Peyer's patch (tissue), 4 donors: ENCODE measurements at regions not wholly inside any gene's neighbourhood (a gene's known extent, or its start where the extent isn't known, plus 50 kb on each side); places are given as distances from the start of the nearest gene placed in this dataset.

Experiments
- DNase-seq, 3 donors: peaks; one replicate each; pipeline ENCODE4 v3.0.0-alpha.2; 2017 to 2019
- H3K27ac ChIP-seq, 4 donors: fragments of 200-600 bp; sonication (generic); one replicate each; pipeline ENCODE4 v1.5.1; 2016 to 2019
- H3K27me3 ChIP-seq, 2 donors: fragments of 200-600 bp; sonication (generic); one replicate each; pipeline ENCODE4 v1.5.1; 2019
- H3K36me3 ChIP-seq, 3 donors: fragments of 200-600 bp; sonication (generic); one replicate each; pipeline ENCODE4 v1.5.1; 2016 to 2019
- H3K4me1 ChIP-seq, 4 donors: fragments of 200-600 bp; sonication (generic); one replicate each; pipeline ENCODE4 v1.5.1; 2016 to 2019
- H3K4me3 ChIP-seq, 4 donors: fragments of 200-600 bp; sonication (generic); 1 replicate in 3 of 4; 2 replicates in 1 of 4; pipeline ENCODE4 v1.5.1; 2016 to 2019; ENCODE audit warnings: mild to moderate bottlenecking in 1 of 4
- H3K9me3 ChIP-seq, 4 donors: fragments of 200-600 bp; sonication (generic); one replicate each; pipeline ENCODE4 v1.5.1; 2016 to 2019; ENCODE audit warnings: mild to moderate bottlenecking in 1 of 4
- POLR2A ChIP-seq, 2 donors: fragments of 450-650 bp; IDR thresholded peaks; one replicate each; pipeline ENCODE4 v1.5.1; 2017; ENCODE audit warnings: antibody characterized with exemption in 2 of 2, mild to moderate bottlenecking in 2 of 2, moderate library complexity in 2 of 2
- TF ChIP-seq, protein P1 (sequence below), 6 experiments: fragments of 450-650 bp in 4 of 6; fragments of 200-600 bp in 2 of 6; sonication (generic) in 1 of 6; IDR thresholded peaks; one replicate each; pipeline ENCODE4 v1.5.1; 2017 to 2019; ENCODE audit warnings: antibody characterized with exemption in 6 of 6, mild to moderate bottlenecking in 3 of 6, moderate library complexity in 1 of 6

DNA sequence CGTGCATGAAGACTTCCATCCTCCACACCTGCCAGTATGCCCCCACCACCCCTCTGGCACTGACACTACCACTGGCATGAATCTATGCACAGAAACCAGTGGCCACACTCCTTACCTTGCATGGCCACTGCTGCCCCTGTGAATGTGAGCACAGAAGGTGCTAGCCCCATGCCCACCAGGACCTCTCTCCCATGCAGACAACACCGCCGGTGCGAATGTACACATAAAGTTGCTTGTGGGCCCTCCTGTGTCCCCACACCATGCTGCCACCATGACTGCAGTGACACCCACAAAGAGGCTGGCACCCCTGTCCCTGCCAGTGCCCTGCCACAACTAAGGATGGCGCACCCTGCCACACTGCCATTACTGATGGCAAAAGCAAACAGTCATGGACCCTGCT lies 289.5 kb upstream of the KCND2 start:
- peaks cover 0 to 5% (median 0%) of the 10 kb centered on the region in 4 donors for H3K9me3 ChIP-seq
- no peak overlapping the region for H3K4me3 ChIP-seq
- no peak overlapping the region for H3K27ac ChIP-seq
- peak in 1 of 3 donors; percentile 31 for DNase-seq
- H3K4me1 ChIP-seq, result no peaks in the 10 kb centered on the region
- TF ChIP-seq POLR2A (IDR thresholded peaks at IDR 0.05), result no peak
- TF ChIP-seq, protein P1, sequence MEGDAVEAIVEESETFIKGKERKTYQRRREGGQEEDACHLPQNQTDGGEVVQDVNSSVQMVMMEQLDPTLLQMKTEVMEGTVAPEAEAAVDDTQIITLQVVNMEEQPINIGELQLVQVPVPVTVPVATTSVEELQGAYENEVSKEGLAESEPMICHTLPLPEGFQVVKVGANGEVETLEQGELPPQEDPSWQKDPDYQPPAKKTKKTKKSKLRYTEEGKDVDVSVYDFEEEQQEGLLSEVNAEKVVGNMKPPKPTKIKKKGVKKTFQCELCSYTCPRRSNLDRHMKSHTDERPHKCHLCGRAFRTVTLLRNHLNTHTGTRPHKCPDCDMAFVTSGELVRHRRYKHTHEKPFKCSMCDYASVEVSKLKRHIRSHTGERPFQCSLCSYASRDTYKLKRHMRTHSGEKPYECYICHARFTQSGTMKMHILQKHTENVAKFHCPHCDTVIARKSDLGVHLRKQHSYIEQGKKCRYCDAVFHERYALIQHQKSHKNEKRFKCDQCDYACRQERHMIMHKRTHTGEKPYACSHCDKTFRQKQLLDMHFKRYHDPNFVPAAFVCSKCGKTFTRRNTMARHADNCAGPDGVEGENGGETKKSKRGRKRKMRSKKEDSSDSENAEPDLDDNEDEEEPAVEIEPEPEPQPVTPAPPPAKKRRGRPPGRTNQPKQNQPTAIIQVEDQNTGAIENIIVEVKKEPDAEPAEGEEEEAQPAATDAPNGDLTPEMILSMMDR (IDR thresholded peaks at IDR 0.05), result no peak
- no peaks in the 10 kb centered on the region for H3K36me3 ChIP-seq
- H3K27me3 ChIP-seq, result no peaks in the 10 kb centered on the region

DNA sequence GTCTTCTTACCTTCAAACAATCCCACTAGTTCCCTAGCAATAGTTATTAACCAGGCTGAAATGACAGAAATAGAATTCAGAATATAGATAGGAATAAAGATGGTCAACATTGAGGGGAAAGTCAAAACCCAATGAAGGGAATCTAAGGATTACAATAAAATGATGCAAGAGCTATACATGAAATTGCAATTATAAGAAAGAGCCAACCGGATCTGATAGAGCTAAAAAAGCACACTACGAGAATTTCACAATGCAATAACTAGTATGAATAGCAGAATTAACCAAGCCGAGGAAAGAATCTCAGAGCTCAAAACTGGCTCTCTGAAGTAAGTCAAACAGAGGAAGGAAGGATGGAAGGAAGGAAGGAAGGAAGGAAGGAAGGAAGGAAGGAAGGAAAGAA lies 288.7 kb upstream of the KCND2 start:
- Histone ChIP-seq H3K4me3 (no peak overlapping the region), H3K27me3 (no peaks in the 10 kb centered on the region), H3K9me3 (peaks cover 0 to 5% (median 0%) of the 10 kb centered on the region in 4 donors), H3K27ac (no peak overlapping the region), H3K36me3 (no peaks in the 10 kb centered on the region), H3K4me1 (no peaks in the 10 kb centered on the region)
- TF ChIP-seq POLR2A (IDR thresholded peaks at IDR 0.05), result no peak
- TF ChIP-seq, protein P1 (IDR thresholded peaks at IDR 0.05), result no peak
- no peak for DNase-seq

DNA sequence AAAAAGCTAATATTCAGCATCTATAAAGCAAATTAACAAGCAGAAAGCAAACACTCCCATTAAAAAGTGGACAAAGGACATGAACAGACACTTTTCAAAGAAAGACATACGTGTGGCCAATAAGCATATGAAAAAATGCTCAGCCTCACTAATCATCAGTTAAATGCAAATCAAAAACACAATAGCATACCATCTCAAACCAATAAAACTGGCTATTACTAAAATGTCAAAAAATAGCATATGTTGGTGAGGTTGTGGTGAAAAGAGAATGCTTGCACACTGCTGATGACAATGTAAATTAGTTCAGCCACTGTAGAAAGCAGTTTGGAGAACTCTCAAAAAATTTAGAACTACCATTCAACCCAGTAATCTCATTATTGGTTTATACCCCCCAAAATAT lies 284.6 kb upstream of the KCND2 start:
- Histone ChIP-seq H3K4me1 (no peaks in the 10 kb centered on the region), H3K27ac (no peak overlapping the region)

DNA sequence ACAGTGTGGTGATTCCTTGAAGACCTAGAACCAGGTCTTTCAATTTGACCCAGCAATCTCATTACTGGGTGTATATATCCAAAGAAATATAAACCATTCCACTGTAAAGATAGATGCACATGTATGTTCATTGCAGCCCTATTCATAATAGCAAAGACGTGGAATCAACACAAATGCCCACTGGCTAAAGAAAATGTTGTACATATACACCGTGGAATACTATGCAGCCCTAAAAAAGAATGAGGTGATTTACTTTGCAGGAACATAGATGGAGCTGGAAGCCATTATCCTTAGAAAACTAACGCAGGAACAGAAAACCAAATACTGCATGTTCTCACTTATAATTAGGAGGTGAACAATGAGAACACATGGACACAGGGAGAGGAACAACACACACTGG lies 278.0 kb upstream of the KCND2 start:
- no peak overlapping the region for H3K4me3 ChIP-seq
- TF ChIP-seq, protein P1 (IDR thresholded peaks at IDR 0.05), result no peak
- no peak for TF ChIP-seq POLR2A (IDR thresholded peaks at IDR 0.05)
- no peak for DNase-seq
- H3K27ac ChIP-seq, result no peak overlapping the region
- H3K27me3 ChIP-seq, result no peaks in the 10 kb centered on the region
- no peaks in the 10 kb centered on the region for H3K9me3 ChIP-seq
- no peaks in the 10 kb centered on the region for H3K4me1 ChIP-seq
- no peaks in the 10 kb centered on the region for H3K36me3 ChIP-seq

More for the DNA sequence above, 284.6 kb upstream of the KCND2 start:
- no peak for TF ChIP-seq POLR2A (IDR thresholded peaks at IDR 0.05)
- TF ChIP-seq, protein P1 (IDR thresholded peaks at IDR 0.05), result no peak
- H3K36me3 ChIP-seq, result no peaks in the 10 kb centered on the region
- no peaks in the 10 kb centered on the region for H3K27me3 ChIP-seq
- DNase-seq, result no peak
- H3K9me3 ChIP-seq, result no peaks in the 10 kb centered on the region
- H3K4me3 ChIP-seq, result no peak overlapping the region

DNA sequence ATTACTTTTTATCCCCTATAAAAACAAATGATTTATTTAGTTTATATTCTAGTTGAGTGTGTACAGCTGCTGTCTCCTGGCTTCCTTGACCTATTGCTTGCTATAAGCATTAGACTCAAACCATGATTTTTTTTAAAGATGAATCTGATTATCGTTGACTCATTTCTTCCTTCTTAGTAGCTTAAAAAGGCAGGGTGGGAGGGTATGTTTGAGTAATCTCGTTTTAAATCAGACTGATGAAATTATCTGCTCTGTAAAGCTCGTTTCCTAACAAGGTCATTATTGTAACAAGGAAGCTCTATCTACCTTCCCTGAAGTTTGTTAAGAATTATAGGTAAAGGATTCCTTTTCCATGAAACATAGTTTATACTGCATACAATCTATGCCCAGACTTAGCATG lies 276.3 kb upstream of the KCND2 start:
- Histone ChIP-seq H3K4me1 (no peaks in the 10 kb centered on the region), H3K36me3 (no peaks in the 10 kb centered on the region), H3K4me3 (no peak overlapping the region), H3K27me3 (no peaks in the 10 kb centered on the region), H3K27ac (no peak overlapping the region), H3K9me3 (no peaks in the 10 kb centered on the region)
- TF ChIP-seq, protein P1 (IDR thresholded peaks at IDR 0.05), result no peak
- TF ChIP-seq POLR2A (IDR thresholded peaks at IDR 0.05), result no peak
- no peak for DNase-seq
